ENCODE measurements at regions not wholly inside any gene's neighbourhood (a gene's known extent, or its start where the extent isn't known, plus 50 kb on each side); places are given as distances from the start of the nearest gene placed in this dataset.

GRCh38 chr4:114277690-114278089 is 298.2 kb upstream of the ARSJ start:
- no peak for TF ChIP-seq CTCF (IDR thresholded peaks at IDR 0.05)
- TF ChIP-seq POLR2A (IDR thresholded peaks at IDR 0.05), result no peak

Data from esophagus squamous epithelium (tissue), 4 donors.